A549 (cell line): ENCODE measurements at regions not wholly inside any gene's neighbourhood (a gene's known extent, or its start where the extent isn't known, plus 50 kb on each side); places are given as distances from the start of the nearest gene placed in this dataset.

Source experiments
- BHLHE40 ChIP-seq: IDR thresholded peaks from 2 replicates; pipeline ENCODE4 v1.6.1; 2012; ENCODE audit warnings: low read depth, low read length, inconsistent platforms
- EP300 ChIP-seq, 2 experiments: fragments of >200 bp; sonication (Bioruptor Twin); formaldehyde crosslinking; IDR thresholded peaks; 2 replicates in 1 of 2; 3 replicates in 1 of 2; pipeline ENCODE4 v1.6.1; 2016 to 2017
- KDM1A ChIP-seq: fragments of 200-600 bp; sonication (generic); IDR thresholded peaks from 2 replicates; pipeline ENCODE4 v1.6.1; 2016; ENCODE audit warnings: low read depth, mild to moderate bottlenecking
- MAZ ChIP-seq: fragments of 150-350 bp; IDR thresholded peaks from 2 replicates; pipeline ENCODE4 v1.6.1; 2014; ENCODE audit warnings: antibody characterized with exemption, low read depth, low read length, borderline replicate concordance
- MYC ChIP-seq: IDR thresholded peaks from 2 replicates; pipeline ENCODE4 v1.6.1; 2012; ENCODE audit warnings: mild to moderate bottlenecking, inconsistent platforms, low read length, improper control_type of control experiment, borderline replicate concordance
- POLR2A ChIP-seq: IDR thresholded peaks from 2 replicates; pipeline ENCODE4 v1.6.1; 2012; ENCODE audit warnings: mild to moderate bottlenecking, low read length
- REST ChIP-seq: fragments of 200-600 bp; sonication (generic); IDR thresholded peaks from 2 replicates; pipeline ENCODE4 v1.6.1; 2016; ENCODE audit warnings: antibody characterized with exemption, mild to moderate bottlenecking, moderate library complexity
- TP53 ChIP-seq: fragments of 250-450 bp; sonication (Bioruptor Pico); IDR thresholded peaks from 2 replicates; pipeline ENCODE4 v1.5.0; 2021; ENCODE audit warnings: mild to moderate bottlenecking, moderate library complexity
- TF ChIP-seq, protein P1 (sequence below): fragments of >200 bp; sonication (Bioruptor Twin); formaldehyde crosslinking; IDR thresholded peaks from 3 replicates; pipeline ENCODE4 v1.5.1; 2016

- TF ChIP-seq REST (no peak), MAZ (no peak), EP300 (IDR thresholded peaks at IDR 0.05) (no peak), POLR2A (no peak), KDM1A (no peak), BHLHE40 (no peak), MYC (no peak), TP53 (CRISPR knock-in tag) (no peak)
- TF ChIP-seq, protein P1, sequence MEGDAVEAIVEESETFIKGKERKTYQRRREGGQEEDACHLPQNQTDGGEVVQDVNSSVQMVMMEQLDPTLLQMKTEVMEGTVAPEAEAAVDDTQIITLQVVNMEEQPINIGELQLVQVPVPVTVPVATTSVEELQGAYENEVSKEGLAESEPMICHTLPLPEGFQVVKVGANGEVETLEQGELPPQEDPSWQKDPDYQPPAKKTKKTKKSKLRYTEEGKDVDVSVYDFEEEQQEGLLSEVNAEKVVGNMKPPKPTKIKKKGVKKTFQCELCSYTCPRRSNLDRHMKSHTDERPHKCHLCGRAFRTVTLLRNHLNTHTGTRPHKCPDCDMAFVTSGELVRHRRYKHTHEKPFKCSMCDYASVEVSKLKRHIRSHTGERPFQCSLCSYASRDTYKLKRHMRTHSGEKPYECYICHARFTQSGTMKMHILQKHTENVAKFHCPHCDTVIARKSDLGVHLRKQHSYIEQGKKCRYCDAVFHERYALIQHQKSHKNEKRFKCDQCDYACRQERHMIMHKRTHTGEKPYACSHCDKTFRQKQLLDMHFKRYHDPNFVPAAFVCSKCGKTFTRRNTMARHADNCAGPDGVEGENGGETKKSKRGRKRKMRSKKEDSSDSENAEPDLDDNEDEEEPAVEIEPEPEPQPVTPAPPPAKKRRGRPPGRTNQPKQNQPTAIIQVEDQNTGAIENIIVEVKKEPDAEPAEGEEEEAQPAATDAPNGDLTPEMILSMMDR, result no peak
Observed at GRCh38 chr16:47815655-47816054, 340.1 kb downstream of the ABCC12 start.
